Loucy (cell line): ENCODE measurements at regions not wholly inside any gene's neighbourhood (a gene's known extent, or its start where the extent isn't known, plus 50 kb on each side); places are given as distances from the start of the nearest gene placed in this dataset.

Experiments
- H2AFZ ChIP-seq: fragments of 200-600 bp; sonication (generic); 2 replicates; pipeline ENCODE4 v1.6.0; 2016; ENCODE audit warnings: antibody characterized with exemption, mild to moderate bottlenecking, low read length, moderate library complexity
- H3F3A ChIP-seq: fragments of 200-600 bp; 2 replicates; pipeline ENCODE4 v1.6.0; 2016; ENCODE audit warnings: antibody characterized with exemption, low read depth, mild to moderate bottlenecking
- H3K27me3 ChIP-seq: fragments of 200-600 bp; sonication (generic); 2 replicates; pipeline ENCODE4 v1.6.1; 2014; ENCODE audit warnings: low read length, mild to moderate bottlenecking; ENCODE audit not compliant: insufficient read depth, poor library complexity, severe bottlenecking
- H3K36me3 ChIP-seq: fragments of 200-600 bp; sonication (generic); 2 replicates; pipeline ENCODE4 v1.6.1; 2016; ENCODE audit warnings: low read length; ENCODE audit not compliant: insufficient read depth
- H3K4me1 ChIP-seq: fragments of 200-600 bp; sonication (generic); 2 replicates; pipeline ENCODE4 v1.5.1; 2014; ENCODE audit warnings: low read length, mild to moderate bottlenecking; ENCODE audit not compliant: insufficient read depth, poor library complexity, severe bottlenecking
- H3K4me2 ChIP-seq: fragments of 200-600 bp; sonication (generic); 2 replicates; pipeline ENCODE4 v1.6.0; 2014; ENCODE audit warnings: antibody characterized with exemption, low read length, low read depth, mild to moderate bottlenecking; ENCODE audit not compliant: poor library complexity, severe bottlenecking
- H3K4me3 ChIP-seq: fragments of 200-600 bp; sonication (generic); 2 replicates; pipeline ENCODE4 v1.5.1; 2014; ENCODE audit warnings: low read length, mild to moderate bottlenecking, mixed read lengths; ENCODE audit not compliant: poor library complexity, severe bottlenecking
- H3K79me2 ChIP-seq: fragments of 200-600 bp; sonication (generic); 2 replicates; pipeline ENCODE4 v1.6.1; 2014; ENCODE audit warnings: low read length; ENCODE audit not compliant: insufficient read depth
- H3K9ac ChIP-seq: fragments of 200-600 bp; sonication (generic); 2 replicates; pipeline ENCODE4 v1.6.0; 2014; ENCODE audit warnings: mild to moderate bottlenecking, low read depth, low read length, moderate library complexity; ENCODE audit not compliant: poor library complexity, severe bottlenecking
- H3K9me2 ChIP-seq: fragments of 200-600 bp; sonication (generic); replicated peaks from 2 replicates; pipeline ENCODE4 v1.6.1; 2016; ENCODE audit warnings: low read depth, low read length, mixed read lengths
- H3K9me3 ChIP-seq: fragments of 200-600 bp; sonication (generic); 2 replicates; pipeline ENCODE4 v1.6.1; 2014; ENCODE audit warnings: mild to moderate bottlenecking, antibody characterized with exemption, low read length, low read depth; ENCODE audit not compliant: insufficient read depth
- H4K20me1 ChIP-seq: fragments of 200-600 bp; sonication (generic); 2 replicates; pipeline ENCODE4 v1.6.0; 2014; ENCODE audit warnings: antibody characterized with exemption, low read length, mild to moderate bottlenecking; ENCODE audit not compliant: insufficient read depth, poor library complexity, severe bottlenecking
- EZH2phosphoT487 ChIP-seq: fragments of 200-600 bp; IDR thresholded peaks from 2 replicates; pipeline ENCODE4 v1.6.1; 2018; ENCODE audit warnings: antibody characterized with exemption, mild to moderate bottlenecking, moderate library complexity, borderline replicate concordance
- TF ChIP-seq, protein P1 (sequence below): fragments of 200-600 bp; sonication (generic); conservative IDR thresholded peaks from 2 replicates; pipeline ENCODE4 v1.5.1; 2014; ENCODE audit warnings: mild to moderate bottlenecking, antibody characterized with exemption, low read length

DNA sequence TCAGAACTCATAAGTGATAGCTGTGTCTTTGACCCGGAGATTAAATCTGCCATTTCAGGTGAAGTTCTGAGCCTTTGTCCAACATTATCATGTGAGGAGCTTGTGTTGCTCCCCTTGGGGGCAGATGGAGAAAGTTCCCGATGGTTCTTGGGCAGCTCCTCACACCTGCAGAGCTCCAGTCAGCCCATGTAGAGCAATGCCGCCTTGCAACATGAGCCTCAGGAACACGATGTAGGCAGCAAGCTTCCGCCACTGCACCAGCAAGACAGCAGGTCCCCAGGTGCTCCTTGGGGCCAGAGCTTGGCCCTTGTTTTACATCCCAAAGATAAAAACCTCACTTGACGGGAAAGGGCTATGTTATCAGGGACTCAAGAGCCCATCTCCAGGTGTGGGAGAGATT lies 292.7 kb downstream of the IRX1 start:
- TF ChIP-seq, protein P1, sequence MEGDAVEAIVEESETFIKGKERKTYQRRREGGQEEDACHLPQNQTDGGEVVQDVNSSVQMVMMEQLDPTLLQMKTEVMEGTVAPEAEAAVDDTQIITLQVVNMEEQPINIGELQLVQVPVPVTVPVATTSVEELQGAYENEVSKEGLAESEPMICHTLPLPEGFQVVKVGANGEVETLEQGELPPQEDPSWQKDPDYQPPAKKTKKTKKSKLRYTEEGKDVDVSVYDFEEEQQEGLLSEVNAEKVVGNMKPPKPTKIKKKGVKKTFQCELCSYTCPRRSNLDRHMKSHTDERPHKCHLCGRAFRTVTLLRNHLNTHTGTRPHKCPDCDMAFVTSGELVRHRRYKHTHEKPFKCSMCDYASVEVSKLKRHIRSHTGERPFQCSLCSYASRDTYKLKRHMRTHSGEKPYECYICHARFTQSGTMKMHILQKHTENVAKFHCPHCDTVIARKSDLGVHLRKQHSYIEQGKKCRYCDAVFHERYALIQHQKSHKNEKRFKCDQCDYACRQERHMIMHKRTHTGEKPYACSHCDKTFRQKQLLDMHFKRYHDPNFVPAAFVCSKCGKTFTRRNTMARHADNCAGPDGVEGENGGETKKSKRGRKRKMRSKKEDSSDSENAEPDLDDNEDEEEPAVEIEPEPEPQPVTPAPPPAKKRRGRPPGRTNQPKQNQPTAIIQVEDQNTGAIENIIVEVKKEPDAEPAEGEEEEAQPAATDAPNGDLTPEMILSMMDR: no peak
- no peak for TF ChIP-seq EZH2phosphoT487
- H3K4me1 ChIP-seq: peaks cover 72% of the 10 kb centered on the region
- H3K27me3 ChIP-seq: no peaks in the 10 kb centered on the region
- no peak overlapping the region for H3K4me3 ChIP-seq
- no peaks in the 10 kb centered on the region for H4K20me1 ChIP-seq
- H3K9me2 ChIP-seq: no peaks in the 10 kb centered on the region
- H3K79me2 ChIP-seq: no peaks in the 10 kb centered on the region
- no peak overlapping the region for H3K4me2 ChIP-seq
- peaks cover 7% of the 10 kb centered on the region; the same call in 1 of the 2 replicates for H3F3A ChIP-seq
- H3K9me3 ChIP-seq: no peaks in the 10 kb centered on the region
- H3K36me3 ChIP-seq: no peaks in the 10 kb centered on the region
- no peak overlapping the region for H3K9ac ChIP-seq
- H2AFZ ChIP-seq: no peak overlapping the region

DNA sequence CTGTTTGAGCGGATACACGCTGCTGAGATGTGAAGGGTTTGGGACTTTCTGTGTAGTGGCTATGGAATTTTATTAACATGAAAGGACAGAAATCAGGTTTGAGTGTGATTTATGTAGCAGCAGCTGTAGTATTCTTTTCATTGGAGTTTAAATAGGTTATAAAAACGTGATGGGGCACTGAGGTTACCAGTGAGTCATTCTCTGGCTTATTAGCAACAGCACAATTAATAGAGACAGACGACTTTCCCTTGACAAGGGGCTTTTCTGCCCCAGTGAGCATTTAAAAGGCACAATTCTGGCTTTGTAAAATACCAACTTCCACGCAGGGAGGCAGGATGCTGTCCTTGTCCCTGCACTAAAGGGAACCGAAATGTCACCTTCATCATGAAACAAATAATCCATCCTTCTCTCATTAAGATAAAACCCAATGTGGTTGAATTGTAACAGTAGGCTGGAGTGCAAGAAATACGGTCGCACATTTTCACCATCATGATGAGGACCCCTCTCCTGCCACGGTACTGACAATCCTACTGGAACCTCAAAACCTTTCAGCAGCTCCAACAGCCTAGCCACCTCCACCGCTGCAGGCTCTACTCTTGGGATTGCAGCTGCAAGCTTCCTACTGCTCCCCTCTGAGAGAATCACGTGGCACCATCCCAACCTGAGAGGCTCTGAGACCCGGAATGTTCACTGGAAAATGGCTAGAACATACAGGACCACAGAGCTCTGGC lies 293.9 kb downstream of the IRX1 start:
- Histone ChIP-seq H3K79me2 (no peaks in the 10 kb centered on the region), H3K4me3 (no peak overlapping the region), H3K9me2 (no peaks in the 10 kb centered on the region), H3K9ac (no peak overlapping the region), H3K4me2 (no peak overlapping the region), H3K36me3 (no peaks in the 10 kb centered on the region), H2AFZ (no peak overlapping the region), H3K9me3 (no peaks in the 10 kb centered on the region), H4K20me1 (no peaks in the 10 kb centered on the region), H3K4me1 (peaks cover 66% of the 10 kb centered on the region), H3K27me3 (no peaks in the 10 kb centered on the region), H3F3A (peaks cover 7% of the 10 kb centered on the region; the same call in 1 of the 2 replicates)
- TF ChIP-seq EZH2phosphoT487: no peak
- TF ChIP-seq, protein P1: no peak

DNA sequence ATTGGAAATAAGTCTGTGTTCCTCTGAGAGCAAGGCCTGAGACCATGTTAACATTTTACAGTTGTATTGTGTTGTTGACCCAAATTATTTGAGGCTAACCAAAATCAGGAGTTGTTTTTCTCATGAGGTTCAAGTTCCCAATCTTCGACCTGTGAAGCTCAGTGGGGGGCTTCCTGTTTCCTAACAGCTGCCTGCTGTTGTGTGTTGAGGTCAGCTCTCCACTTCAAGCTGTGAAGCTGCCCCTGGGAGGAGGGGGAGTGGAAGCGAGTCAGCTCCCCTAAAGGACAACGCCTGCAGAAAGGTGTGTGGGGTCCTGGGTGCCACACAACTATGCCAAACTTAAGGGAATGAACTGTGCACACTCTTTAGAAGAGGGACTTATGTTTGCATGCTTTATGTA lies 295.5 kb downstream of the IRX1 start:
- TF ChIP-seq, protein P1: no peak
- no peak for TF ChIP-seq EZH2phosphoT487
- Histone ChIP-seq H3K4me3 (no peak overlapping the region), H4K20me1 (no peaks in the 10 kb centered on the region), H3K27me3 (no peaks in the 10 kb centered on the region), H3K9me2 (no peaks in the 10 kb centered on the region), H3K4me2 (peak overlapping the region; percentile 46), H3K9me3 (no peaks in the 10 kb centered on the region), H3K4me1 (peaks cover 51% of the 10 kb centered on the region), H3K36me3 (no peaks in the 10 kb centered on the region), H3K9ac (peak overlapping the region; percentile 14), H3F3A (peaks cover 7% of the 10 kb centered on the region; the same call in 1 of the 2 replicates), H3K79me2 (no peaks in the 10 kb centered on the region), H2AFZ (0 out of 2 replicates have a peak overlapping the region, but pooled peaks have one; percentile 1)
